ENCODE measurements at regions not wholly inside any gene's neighbourhood (a gene's known extent, or its start where the extent isn't known, plus 50 kb on each side); places are given as distances from the start of the nearest gene placed in this dataset.

GRCh38 chr12:91924827-91925226, 220.8 kb downstream of the BTG1 start:
- no peaks in the 10 kb centered on the region for H3K4me1 ChIP-seq (ENCODE audit: insufficient read depth, low read length, poor library complexity, severe bottlenecking)
- H3K4me3 ChIP-seq (ENCODE audit: low read depth, low read length, poor library complexity, severe bottlenecking): no peak overlapping the region
- H3K9me2 ChIP-seq (ENCODE audit: insufficient read depth, low read length): no peaks in the 10 kb centered on the region
- no peak overlapping the region for H3K4me2 ChIP-seq (ENCODE audit: low read length)
- no peaks in the 10 kb centered on the region for H3K79me2 ChIP-seq (ENCODE audit: insufficient read depth, low read depth, low read length)
- TF ChIP-seq CTCF (conservative IDR thresholded peaks at IDR 0.05; ENCODE audit: low read length) (no peak), EZH2phosphoT487 (IDR thresholded peaks at IDR 0.05; ENCODE audit: borderline replicate concordance, low read depth, low read length) (no peak)
- no peaks in the 10 kb centered on the region for H3K36me3 ChIP-seq (ENCODE audit: insufficient read depth, low read length)
- intact Hi-C loops (cut with micrococcal nuclease; ENCODE audit: unreplicated experiment): no loop called here
- H3K9me3 ChIP-seq (ENCODE audit: low read length): no peaks in the 10 kb centered on the region
- POLR2A ChIA-PET: no interaction called here
- H4K20me1 ChIP-seq (ENCODE audit: insufficient read depth, low read length): no peaks in the 10 kb centered on the region
- no TSS peak for BruUV-seq (replicated peaks)
- DNase-seq (ENCODE audit: low spot score): no peak
- H2AFZ ChIP-seq (ENCODE audit: low read length): no peak overlapping the region
- H3K27ac ChIP-seq (ENCODE audit: low read depth, low read length, poor library complexity, severe bottlenecking): no peak overlapping the region
- CTCF ChIA-PET (ENCODE audit: unreplicated experiment): no interaction called here

GRCh38 chr12:91923864-91924263, 221.8 kb downstream of the BTG1 start:
- no peaks in the 10 kb centered on the region for H3K79me2 ChIP-seq (ENCODE audit: insufficient read depth, low read depth, low read length)
- H3K4me2 ChIP-seq (ENCODE audit: low read length): no peak overlapping the region
- BruUV-seq (replicated peaks): no TSS peak
- DNase-seq (ENCODE audit: low spot score): no peak
- TF ChIP-seq CTCF (conservative IDR thresholded peaks at IDR 0.05; ENCODE audit: low read length) (no peak), EZH2phosphoT487 (IDR thresholded peaks at IDR 0.05; ENCODE audit: borderline replicate concordance, low read depth, low read length) (no peak)
- CTCF ChIA-PET (ENCODE audit: unreplicated experiment): no interaction called here
- H3K4me3 ChIP-seq (ENCODE audit: low read depth, low read length, poor library complexity, severe bottlenecking): no peak overlapping the region
- intact Hi-C loops (cut with micrococcal nuclease; ENCODE audit: unreplicated experiment): no loop called here
- no peaks in the 10 kb centered on the region for H3K9me3 ChIP-seq (ENCODE audit: low read length)
- POLR2A ChIA-PET: no interaction called here
- H3K9me2 ChIP-seq (ENCODE audit: insufficient read depth, low read length): no peaks in the 10 kb centered on the region
- no peaks in the 10 kb centered on the region for H3K4me1 ChIP-seq (ENCODE audit: insufficient read depth, low read length, poor library complexity, severe bottlenecking)
- no peaks in the 10 kb centered on the region for H4K20me1 ChIP-seq (ENCODE audit: insufficient read depth, low read length)
- no peak overlapping the region for H2AFZ ChIP-seq (ENCODE audit: low read length)
- no peaks in the 10 kb centered on the region for H3K36me3 ChIP-seq (ENCODE audit: insufficient read depth, low read length)
- H3K27ac ChIP-seq (ENCODE audit: low read depth, low read length, poor library complexity, severe bottlenecking): no peak overlapping the region

- H2AFZ ChIP-seq (ENCODE audit: low read length): no peak overlapping the region
- no peaks in the 10 kb centered on the region for H3K9me2 ChIP-seq (ENCODE audit: insufficient read depth, low read length)
- no peaks in the 10 kb centered on the region for H3K4me1 ChIP-seq (ENCODE audit: insufficient read depth, low read length, poor library complexity, severe bottlenecking)
- H3K9me3 ChIP-seq (ENCODE audit: low read length): no peaks in the 10 kb centered on the region
- H3K36me3 ChIP-seq (ENCODE audit: insufficient read depth, low read length): no peaks in the 10 kb centered on the region
- no peak for TF ChIP-seq EZH2phosphoT487 (IDR thresholded peaks at IDR 0.05; ENCODE audit: borderline replicate concordance, low read depth, low read length)
- no peak for TF ChIP-seq CTCF (conservative IDR thresholded peaks at IDR 0.05; ENCODE audit: low read length)
- no peaks in the 10 kb centered on the region for H4K20me1 ChIP-seq (ENCODE audit: insufficient read depth, low read length)
- CTCF ChIA-PET (ENCODE audit: unreplicated experiment): no interaction called here
- H3K4me3 ChIP-seq (ENCODE audit: low read depth, low read length, poor library complexity, severe bottlenecking): no peak overlapping the region
- POLR2A ChIA-PET: no interaction called here
- intact Hi-C loops (cut with micrococcal nuclease; ENCODE audit: unreplicated experiment): no loop called here
- DNase-seq (ENCODE audit: low spot score): no peak
- no TSS peak for BruUV-seq (replicated peaks)
- H3K79me2 ChIP-seq (ENCODE audit: insufficient read depth, low read depth, low read length): no peaks in the 10 kb centered on the region
- no peak overlapping the region for H3K4me2 ChIP-seq (ENCODE audit: low read length)
- H3K27ac ChIP-seq (ENCODE audit: low read depth, low read length, poor library complexity, severe bottlenecking): no peak overlapping the region
Measured at GRCh38 chr12:91922674-91923073, 223.0 kb downstream of the BTG1 start.
